Panc1 (cell line): ENCODE measurements at regions not wholly inside any gene's neighbourhood (a gene's known extent, or its start where the extent isn't known, plus 50 kb on each side); places are given as distances from the start of the nearest gene placed in this dataset.

Source experiments
- ATAC-seq: fragments of 200-7000 bp; cut with Tn5 transposase; 2 replicates; pipeline ENCODE4 v1.9.1; 2020; ENCODE audit warnings: mild to moderate bottlenecking, moderate library complexity
- BruUV-seq: library from RNA; stranded (reverse); fragments of 400-500 nt; replicated peaks from 2 replicates; lab custom pipeline; 2021; lab: Mats Ljungman, UMichigan
- CTCF ChIA-PET: fragments of 300-600 bp; sonication (Branson Sonifier 250); formaldehyde crosslinking; loops from one replicate; lab custom pipeline; 2022; ENCODE audit warnings: antibody characterized with exemption; lab: Charles Lee
- POLR2A ChIA-PET: fragments of 300-600 bp; sonication (Branson Sonifier 250); formaldehyde crosslinking; loops from one replicate; lab custom pipeline; 2022; ENCODE audit warnings: antibody characterized with exemption; lab: Charles Lee
- DNase-seq: peaks from one replicate; pipeline ENCODE4 v3.0.0-alpha.2; 2010; ENCODE audit warnings: low read depth, low spot score
- H3K27ac ChIP-seq: 2 replicates; pipeline ENCODE4 v1.5.1; 2011; ENCODE audit warnings: mild to moderate bottlenecking, low read length, inconsistent platforms
- H3K27me3 ChIP-seq: fragments of 200-500 bp; sonication (Bioruptor generic); 2 replicates; pipeline ENCODE4 v1.6.0; 2014; ENCODE audit warnings: low read length, inconsistent platforms; ENCODE audit not compliant: control insufficient read depth, insufficient read depth
- H3K36me3 ChIP-seq: fragments of 200-500 bp; sonication (Bioruptor generic); 2 replicates; pipeline ENCODE4 v1.5.1; 2014; ENCODE audit warnings: inconsistent platforms, mild to moderate bottlenecking, low read length, moderate library complexity; ENCODE audit not compliant: control insufficient read depth, insufficient read depth
- H3K4me1 ChIP-seq: 2 replicates; pipeline ENCODE4 v1.5.1; 2011; ENCODE audit warnings: inconsistent platforms, mild to moderate bottlenecking, low read length, moderate library complexity; ENCODE audit not compliant: control insufficient read depth, insufficient read depth
- H3K4me3 ChIP-seq, 2 experiments: 2 replicates each; pipeline ENCODE4 v1.5.1; 2011 to 2012; ENCODE audit warnings: low read depth in 2 of 2, low read length in 2 of 2, mild to moderate bottlenecking in 2 of 2, inconsistent platforms in 1 of 2, moderate library complexity in 1 of 2
- H3K9me3 ChIP-seq: fragments of 200-500 bp; sonication (Bioruptor generic); 2 replicates; pipeline ENCODE4 v1.5.1; 2014; ENCODE audit warnings: low read depth, mild to moderate bottlenecking, inconsistent platforms, low read length, moderate library complexity; ENCODE audit not compliant: control insufficient read depth, insufficient read depth
- CTCF ChIP-seq: fragments of 450-650 bp; IDR thresholded peaks from 2 replicates; pipeline ENCODE4 v1.5.1; 2017; ENCODE audit warnings: mild to moderate bottlenecking
- POLR2AphosphoS5 ChIP-seq: IDR thresholded peaks from 2 replicates; pipeline ENCODE4 v1.6.1; 2012; ENCODE audit warnings: mild to moderate bottlenecking, low read depth, low read length, moderate library complexity
- REST ChIP-seq, 2 experiments: IDR thresholded peaks; 2 replicates each; pipeline ENCODE4 v1.6.1; 2011 to 2012; ENCODE audit warnings: low read depth in 2 of 2, control low read depth in 1 of 2, low read length in 1 of 2, mild to moderate bottlenecking in 1 of 2, moderate library complexity in 1 of 2; ENCODE audit not compliant: insufficient read depth in 1 of 2
- SIN3A ChIP-seq: IDR thresholded peaks from 2 replicates; pipeline ENCODE4 v1.6.1; 2012; ENCODE audit warnings: low read depth, mild to moderate bottlenecking, low read length, moderate library complexity, borderline replicate concordance; ENCODE audit not compliant: insufficient read depth
- TCF7L2 ChIP-seq: IDR thresholded peaks from 2 replicates; pipeline ENCODE4 v1.6.1; 2011; ENCODE audit warnings: mild to moderate bottlenecking, low read depth, low read length, inconsistent platforms
- in situ Hi-C: cut with HindIII; loops from 2 replicates; pipeline ENCODE4 v1.10.0; 2016; ENCODE audit warnings: low sequenced_read_pairs, low pct_unique_long_range_greater_than_20kb
- intact Hi-C: fragments of 100-400 bp; cut with micrococcal nuclease; formaldehyde crosslinking; loops from one replicate; pipeline ENCODE4 v1.10.0; 2022; ENCODE audit not compliant: unreplicated experiment

- H3K27ac ChIP-seq: no peak overlapping the region
- no peak for ATAC-seq
- H3K4me1 ChIP-seq: no peaks in the 10 kb centered on the region
- intact Hi-C loops: no loop called here
- no peaks in the 10 kb centered on the region for H3K27me3 ChIP-seq
- TF ChIP-seq CTCF (no peak), TCF7L2 (no peak), SIN3A (no peak), POLR2AphosphoS5 (no peak), REST (IDR thresholded peaks at IDR 0.05; ENCODE audit: insufficient read depth in 1 of 2, low read depth in 2 of 2, low read length in 1 of 2) (no peak)
- ChIA-PET CTCF (interaction anchor here (0.6 kb wide), 1 partner anchor 68 kb away, joined by 3 read pairs; no protein-coding TSS in a partner anchor), POLR2A (interaction anchor here (0.6 kb wide), 1 partner anchor 30 kb away, joined by 7 read pairs; no protein-coding TSS in a partner anchor)
- DNase-seq: no peak
- H3K4me3 ChIP-seq: no peak overlapping the region
- no TSS peak for BruUV-seq
- no peaks in the 10 kb centered on the region for H3K9me3 ChIP-seq
- H3K36me3 ChIP-seq: no peaks in the 10 kb centered on the region
- in situ Hi-C loops: no loop called here
Measured at GRCh38 chr2:10238991-10239485, 63.7 kb upstream of the HPCAL1 start.

GRCh38 chr2:10239561-10239967, 63.1 kb upstream of the HPCAL1 start:
- Histone ChIP-seq H3K27me3 (no peaks in the 10 kb centered on the region), H3K9me3 (no peaks in the 10 kb centered on the region), H3K36me3 (no peaks in the 10 kb centered on the region), H3K27ac (no peak overlapping the region), H3K4me1 (no peaks in the 10 kb centered on the region), H3K4me3 (no peak overlapping the region)
- DNase-seq (no peak), ATAC-seq (peak; percentile 69)
- intact Hi-C loops: no loop called here
- CTCF ChIA-PET: no interaction called here
- TF ChIP-seq TCF7L2 (no peak), SIN3A (no peak), POLR2AphosphoS5 (no peak), REST (IDR thresholded peaks at IDR 0.05; ENCODE audit: insufficient read depth in 1 of 2, low read depth in 2 of 2, low read length in 1 of 2) (no peak), CTCF (no peak; the same call in 1 of the 2 replicates)
- POLR2A ChIA-PET: no interaction called here
- BruUV-seq: no TSS peak
- in situ Hi-C loops: no loop called here
